Stimulated activated CD4-positive, alpha-beta T cell treated with anti-CD3 and anti-CD28 coated beads, TNF-alpha, amount 100 ng/mL, for 24 hours (primary cell): ENCODE measurements at regions not wholly inside any gene's neighbourhood (a gene's known extent, or its start where the extent isn't known, plus 50 kb on each side); places are given as distances from the start of the nearest gene placed in this dataset.
"Not testable (repeated sequence)": the region's sequence is repeated elsewhere in the genome, so short reads cannot be mapped to it uniquely, and the experiment has no call there.

Source experiments
- DNase-seq, 3 experiments: peaks; one replicate each; pipeline ENCODE4 v3.0.0-alpha.2; 2020; ENCODE audit warnings: low read depth in 3 of 3

GRCh38 chr16:88164196-88165039 lies 213.2 kb downstream of the BANP start:
- not testable (repeated sequence) for DNase-seq

DNA sequence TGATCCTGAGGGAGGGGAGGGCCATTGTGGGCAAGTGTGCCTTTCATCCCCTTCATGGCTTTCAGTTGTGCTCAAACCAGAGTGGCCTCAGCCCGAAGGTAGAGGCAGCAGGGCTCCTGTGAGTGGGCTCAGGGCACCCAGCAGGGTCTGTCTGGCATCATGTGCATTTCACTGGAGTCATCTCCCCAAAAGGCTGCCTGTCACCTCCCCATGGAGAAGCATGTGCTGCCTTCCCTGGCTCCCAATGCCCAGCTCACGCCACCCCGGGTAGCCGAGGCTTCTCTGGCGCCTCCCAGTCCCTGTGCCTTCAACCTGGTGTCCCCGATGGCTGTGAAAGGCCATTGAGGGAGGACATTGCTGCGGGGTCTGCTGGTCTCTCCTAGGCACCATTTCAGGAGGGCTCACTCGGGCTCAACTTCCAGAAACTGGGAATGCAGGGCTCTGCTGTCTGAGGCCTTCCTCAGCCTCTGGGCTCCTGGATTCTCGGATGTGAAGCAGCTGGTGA lies 213.9 kb downstream of the BANP start:
- not testable (repeated sequence) for DNase-seq

- not testable (repeated sequence) for DNase-seq
These were observed 214.4 kb downstream of the BANP start for GRCh38 chr16:88165683-88166082.

DNA sequence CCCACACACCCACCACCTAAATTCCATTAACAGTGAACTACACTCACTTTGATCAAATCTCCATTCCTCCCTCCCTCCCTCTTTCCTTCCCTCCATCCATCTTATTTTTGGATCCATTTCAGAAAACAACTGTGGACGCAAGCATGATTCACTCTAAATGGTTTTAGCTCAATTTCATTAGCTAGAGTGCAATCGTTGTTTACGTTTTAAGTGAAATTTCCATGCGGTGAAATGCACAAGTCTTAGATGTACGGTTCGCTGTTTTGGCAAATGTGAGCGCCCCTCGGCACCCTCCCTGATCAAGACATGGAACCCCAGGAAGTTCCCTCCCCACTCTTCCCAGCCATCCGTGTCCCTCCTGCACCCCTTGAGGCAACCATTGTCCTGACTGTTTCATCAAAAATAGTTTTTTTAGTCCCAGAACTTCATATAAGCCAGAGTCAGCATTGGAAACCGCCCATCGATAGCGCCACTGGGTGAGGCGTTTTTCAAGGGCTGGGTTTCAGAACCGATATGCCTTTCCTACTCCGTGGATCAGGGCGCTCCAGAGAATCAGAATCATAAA lies 215.1 kb downstream of the BANP start:
- DNase-seq = not testable (repeated sequence)

DNA sequence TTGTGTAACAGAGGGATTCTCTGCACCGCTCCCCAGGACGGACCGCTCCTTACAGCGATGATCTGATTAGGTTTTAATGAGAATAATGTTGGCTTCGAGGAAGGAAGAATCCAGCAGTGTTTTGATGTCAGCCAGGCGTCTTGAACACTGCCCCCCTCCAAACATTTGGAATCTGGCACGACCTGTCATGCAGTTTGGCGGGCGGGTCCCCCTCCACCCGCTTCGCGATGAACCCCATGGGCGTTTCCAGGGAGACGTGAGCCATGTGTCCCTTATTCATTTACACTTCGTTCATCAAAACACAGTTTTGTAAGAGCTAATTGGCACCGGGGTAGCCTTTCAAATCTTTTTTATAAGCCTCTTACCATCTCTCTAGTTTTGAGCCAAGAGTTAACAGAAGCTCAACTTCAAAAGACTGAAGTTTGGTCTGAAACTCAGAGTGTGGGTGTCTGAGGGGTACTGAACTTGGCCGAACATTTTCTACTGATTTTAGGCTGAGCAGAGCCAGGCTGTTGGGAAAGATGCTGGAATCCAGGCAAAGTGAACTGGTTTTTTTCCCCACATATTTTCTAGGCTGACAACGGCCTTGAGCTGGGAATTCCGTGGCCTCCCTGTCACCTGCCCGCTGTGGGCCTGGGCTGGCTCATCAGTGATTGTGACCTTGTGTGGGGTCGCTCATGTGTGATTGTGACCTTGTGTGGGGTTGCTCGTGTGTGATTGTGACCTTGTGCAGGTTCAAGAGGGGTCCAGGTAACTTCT lies 214.8 kb upstream of the ZNF469 start:
- not testable (repeated sequence) for DNase-seq

- not testable (repeated sequence) for DNase-seq
These were observed 214.2 kb upstream of the ZNF469 start for GRCh38 chr16:88168557-88168949.

- not testable (repeated sequence) for DNase-seq
These were observed 213.5 kb upstream of the ZNF469 start for GRCh38 chr16:88169136-88169830.

DNA sequence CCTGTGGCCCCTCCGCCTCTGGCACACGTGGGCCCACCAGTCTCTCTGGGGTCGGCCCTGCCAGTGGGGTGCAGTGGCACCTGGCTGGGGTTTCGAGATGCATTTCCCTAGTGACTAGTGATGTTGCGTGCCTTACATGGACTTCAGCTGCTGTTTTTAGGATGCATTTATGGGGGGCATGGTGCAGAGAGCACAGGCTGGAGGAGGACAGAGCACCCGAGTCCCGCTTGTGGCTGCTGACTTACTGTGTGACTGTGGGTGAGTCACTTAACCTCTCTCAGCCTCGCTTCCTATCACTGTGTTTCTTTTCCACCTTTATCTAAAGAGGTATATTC lies 213.0 kb upstream of the ZNF469 start:
- DNase-seq = not testable (repeated sequence)

DNA sequence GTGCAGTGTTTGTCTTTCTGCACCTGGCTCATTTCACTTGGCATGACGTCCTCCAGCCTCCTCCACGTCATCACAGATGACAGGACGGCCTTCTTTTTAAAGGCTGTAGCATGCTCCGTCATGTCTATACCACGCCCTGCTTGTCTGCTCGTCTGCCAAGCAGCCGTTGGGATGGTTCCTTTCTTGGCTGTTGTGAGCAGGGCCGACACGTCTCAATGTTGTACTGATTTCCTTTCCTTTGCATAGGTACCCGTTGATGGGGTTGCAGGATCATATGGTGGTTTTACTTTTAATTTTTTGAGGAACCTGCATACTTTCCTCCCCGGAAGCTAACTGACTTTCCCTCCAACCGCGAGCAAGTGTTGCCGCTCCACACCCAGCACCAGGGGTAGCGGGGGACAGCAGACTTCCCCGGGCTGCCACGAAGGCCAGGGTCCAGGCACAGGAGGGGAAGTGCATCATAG lies 212.2 kb upstream of the ZNF469 start:
- no peak for DNase-seq

GRCh38 chr16:88171126-88171525 lies 211.6 kb upstream of the ZNF469 start:
- DNase-seq = not testable (repeated sequence)

DNA sequence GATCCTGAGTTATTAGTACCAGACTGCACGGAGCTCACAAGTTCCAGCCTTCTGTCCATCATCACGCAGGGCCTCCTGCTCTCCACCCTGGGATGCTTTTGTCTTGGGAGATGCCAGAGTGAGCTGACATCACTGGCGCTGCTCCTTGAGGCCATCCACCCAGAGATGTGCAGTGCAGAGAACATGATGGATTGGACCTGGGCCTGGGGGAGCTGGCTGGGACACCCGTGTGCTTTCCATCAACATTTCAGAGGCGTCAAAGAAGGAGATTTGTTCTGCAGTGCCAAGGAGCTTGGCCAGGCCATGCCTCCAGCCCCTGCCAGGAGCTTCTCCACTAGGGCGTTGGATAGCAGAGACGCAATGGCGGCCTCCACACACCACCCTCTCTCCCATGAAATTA lies 206.6 kb upstream of the ZNF469 start:
- not testable (repeated sequence) for DNase-seq

- DNase-seq = not testable (repeated sequence)
These were observed 206.1 kb upstream of the ZNF469 start for GRCh38 chr16:88176591-88177180.

DNA sequence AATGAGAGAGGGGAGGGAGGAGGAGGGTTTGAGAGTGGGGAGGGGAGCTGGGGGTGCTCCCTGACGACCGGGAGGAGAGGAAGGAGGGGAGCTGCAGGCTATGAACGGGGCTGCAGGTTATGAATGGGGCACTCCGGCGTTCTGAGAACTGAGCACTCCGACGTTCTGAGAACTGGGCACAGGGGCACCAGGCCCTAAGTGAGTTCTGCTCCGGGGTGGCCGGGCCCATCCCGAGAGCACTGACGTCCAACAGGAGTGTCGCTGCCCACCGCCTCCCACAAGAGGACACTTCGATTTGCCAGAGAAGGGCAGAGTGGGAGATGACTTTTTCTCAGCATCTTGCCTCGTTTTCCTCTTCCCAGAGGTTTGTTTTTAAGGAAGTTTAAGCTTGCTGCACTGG lies 204.5 kb upstream of the ZNF469 start:
- not testable (repeated sequence) for DNase-seq

DNA sequence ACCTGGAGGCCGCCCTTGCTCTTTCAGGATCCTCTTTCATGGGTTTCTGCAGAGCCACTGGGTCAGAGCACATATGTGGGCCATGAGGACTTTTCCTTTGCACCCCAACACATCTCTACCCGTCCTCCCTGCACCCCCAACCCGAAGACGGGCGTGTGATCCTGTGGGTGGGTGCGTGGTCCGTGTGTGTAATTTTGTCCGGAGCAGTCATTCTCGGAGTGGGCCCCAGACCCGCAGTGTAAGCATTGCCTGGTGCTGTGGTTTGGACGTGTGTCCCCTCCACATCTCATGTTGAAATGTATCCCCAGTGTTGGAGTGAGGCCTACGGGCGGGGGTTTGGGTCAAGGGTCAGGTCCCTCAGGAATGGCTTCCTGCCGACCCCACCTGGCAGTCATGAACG lies 203.9 kb upstream of the ZNF469 start:
- not testable (repeated sequence) for DNase-seq

- DNase-seq = not testable (repeated sequence)
These were observed 199.5 kb upstream of the ZNF469 start for GRCh38 chr16:88182967-88183881.

DNA sequence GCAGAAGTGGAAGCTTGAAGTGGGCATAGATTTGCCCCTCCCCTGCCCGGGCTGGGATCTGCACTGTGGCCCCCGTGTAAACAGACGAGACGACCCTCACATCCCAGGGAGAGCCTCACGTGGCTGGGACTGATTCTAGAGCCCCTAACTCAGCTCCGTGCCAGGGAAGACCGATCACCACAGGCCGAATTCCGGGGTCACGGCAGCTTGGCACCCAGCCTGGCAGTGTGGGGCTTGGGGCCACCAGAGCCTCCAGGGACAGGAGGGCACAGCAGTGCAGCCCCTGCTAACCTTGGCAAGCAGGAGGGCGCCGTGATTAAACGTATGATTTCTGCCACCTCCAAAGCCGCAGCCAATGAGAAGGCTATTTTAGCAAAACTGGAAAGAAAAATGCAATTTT lies 198.7 kb upstream of the ZNF469 start:
- DNase-seq = not testable (repeated sequence)

GRCh38 chr16:88184566-88185355 lies 198.0 kb upstream of the ZNF469 start:
- not testable (repeated sequence) for DNase-seq

DNA sequence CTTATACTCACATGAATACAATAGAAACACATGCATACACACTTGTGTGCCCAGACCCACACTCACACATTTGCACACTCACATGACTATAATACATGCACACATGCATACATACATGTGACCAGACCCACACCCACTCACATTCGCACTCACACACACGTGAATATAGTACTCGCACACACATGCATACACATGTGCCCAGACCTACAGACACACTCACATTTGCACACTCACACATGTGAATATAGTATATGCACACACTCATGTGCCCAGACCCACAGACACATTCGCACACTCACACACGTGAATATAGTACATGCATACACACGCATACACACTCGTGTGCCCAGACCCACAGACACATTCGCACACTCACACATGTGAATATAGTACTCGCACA lies 197.4 kb upstream of the ZNF469 start:
- not testable (repeated sequence) for DNase-seq
